ENCODE measurements at regions not wholly inside any gene's neighbourhood (a gene's known extent, or its start where the extent isn't known, plus 50 kb on each side); places are given as distances from the start of the nearest gene placed in this dataset.

- TF ChIP-seq CTCF (IDR thresholded peaks at IDR 0.05) (no peak), POLR2AphosphoS5 (IDR thresholded peaks at IDR 0.05) (no peak), POLR2A (IDR thresholded peaks at IDR 0.05) (no peak)
- H3K27ac ChIP-seq: no peak overlapping the region
- no peak for DNase-seq (ENCODE audit: low spot score)
- no peaks in the 10 kb centered on the region for H3K36me3 ChIP-seq
- intact Hi-C loops (cut with DNase I): no loop called here
- no peaks in the 10 kb centered on the region for H3K27me3 ChIP-seq (replicated peaks; ENCODE audit: insufficient read depth)
- no peaks in the 10 kb centered on the region for H3K9me3 ChIP-seq
- no peaks in the 10 kb centered on the region for H3K4me1 ChIP-seq (replicated peaks)
- H3K4me3 ChIP-seq: no peak overlapping the region
Observed at GRCh38 chr18:31213641-31214040, 51.0 kb upstream of the DSC1 start.

DNA sequence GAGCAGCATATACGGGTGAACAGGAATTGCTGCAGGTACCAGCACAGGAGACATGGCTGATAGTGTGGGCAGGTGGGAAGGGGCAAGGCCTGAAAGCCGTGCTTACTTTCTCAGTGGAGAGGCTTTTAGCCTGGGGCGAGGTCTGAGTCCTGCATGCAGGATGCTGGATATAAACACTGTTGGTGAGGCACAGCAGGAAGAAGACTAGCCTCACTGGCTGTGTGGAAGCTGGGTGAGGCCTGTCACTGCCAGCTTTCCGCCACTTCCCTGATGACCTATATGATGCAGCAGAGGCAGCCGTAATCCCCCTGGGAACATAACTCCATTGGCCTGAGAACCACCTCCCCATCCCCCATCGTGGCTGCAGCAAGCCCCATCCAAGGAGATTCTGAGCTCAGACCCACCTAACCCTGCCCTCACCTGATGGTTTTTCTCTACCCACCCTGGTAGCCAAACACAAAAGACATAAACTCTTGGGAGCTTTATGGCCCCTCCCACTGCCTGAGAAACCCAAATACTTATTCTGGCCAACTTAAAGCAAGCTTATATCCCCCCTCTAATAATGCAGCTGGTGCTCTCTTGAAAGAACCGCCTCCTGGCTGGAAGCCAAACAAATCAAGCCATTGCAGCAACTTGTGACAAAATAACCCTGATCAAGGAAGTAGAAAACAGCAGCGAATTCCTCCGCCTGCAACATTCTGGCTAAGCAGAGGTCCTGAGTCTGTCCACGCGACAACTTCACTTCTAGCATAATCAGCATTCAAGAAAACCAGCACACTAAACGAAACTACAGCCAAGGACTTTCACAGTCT is 54.6 kb upstream of the DSC1 start:
- TF ChIP-seq POLR2AphosphoS5 (IDR thresholded peaks at IDR 0.05): no peak
- TF ChIP-seq POLR2A (IDR thresholded peaks at IDR 0.05): no peak
- TF ChIP-seq CTCF (IDR thresholded peaks at IDR 0.05): no peak
- H3K27me3 ChIP-seq (replicated peaks; ENCODE audit: insufficient read depth): no peaks in the 10 kb centered on the region
- no peaks in the 10 kb centered on the region for H3K4me1 ChIP-seq (replicated peaks)
- WGBS: 79% methylated on average over 12 of the region's 12 CpGs
- intact Hi-C loops (cut with DNase I): no loop called here
- no peaks in the 10 kb centered on the region for H3K36me3 ChIP-seq
- H3K27ac ChIP-seq: no peak overlapping the region
- H3K9me3 ChIP-seq: no peaks in the 10 kb centered on the region
- no peak for DNase-seq (ENCODE audit: low spot score)
- no peak overlapping the region for H3K4me3 ChIP-seq

DNA sequence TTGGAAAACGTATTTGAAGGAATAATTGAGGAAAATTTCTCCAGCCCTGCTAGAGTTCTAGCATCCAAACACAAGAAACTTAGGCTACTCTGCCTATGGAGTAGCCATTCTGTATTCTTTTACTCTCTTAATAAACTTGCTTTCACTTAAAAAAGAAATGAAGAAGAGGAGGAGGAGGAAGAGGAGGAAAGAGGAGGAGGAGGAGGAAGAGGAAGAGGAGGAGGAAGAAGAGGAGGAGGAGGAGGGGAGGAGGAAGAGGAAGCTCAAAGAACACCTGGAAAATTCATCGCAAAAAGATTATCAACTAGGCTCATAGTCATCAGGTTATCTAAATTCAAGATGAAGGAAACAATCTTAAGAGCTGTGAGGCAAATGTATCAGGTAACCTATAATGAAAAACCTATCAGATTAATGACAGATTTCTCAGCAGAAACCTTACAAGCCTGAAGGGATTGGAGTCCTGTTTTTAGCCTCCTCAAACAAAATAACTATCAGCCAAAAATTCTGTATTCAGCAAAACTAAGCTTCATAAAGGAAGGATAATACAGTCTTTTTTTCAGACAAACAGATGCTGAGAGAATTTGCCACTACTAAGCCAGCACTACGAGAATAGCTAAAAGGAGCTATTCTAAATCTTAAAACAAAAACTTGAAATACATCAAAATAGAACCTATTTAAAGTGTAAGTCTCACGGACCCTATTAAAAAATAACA is 56.2 kb upstream of the DSC1 start:
- Histone ChIP-seq H3K27me3 (replicated peaks; ENCODE audit: insufficient read depth) (no peaks in the 10 kb centered on the region), H3K27ac (no peak overlapping the region), H3K9me3 (no peaks in the 10 kb centered on the region), H3K4me3 (no peak overlapping the region), H3K36me3 (no peaks in the 10 kb centered on the region), H3K4me1 (replicated peaks) (no peaks in the 10 kb centered on the region)
- TF ChIP-seq POLR2A (IDR thresholded peaks at IDR 0.05): no peak
- TF ChIP-seq CTCF (IDR thresholded peaks at IDR 0.05): no peak
- no peak for TF ChIP-seq POLR2AphosphoS5 (IDR thresholded peaks at IDR 0.05)
- WGBS: 89% methylated on average over 4 of the region's 4 CpGs
- intact Hi-C loops (cut with DNase I): no loop called here
- DNase-seq (ENCODE audit: low spot score): no peak

DNA sequence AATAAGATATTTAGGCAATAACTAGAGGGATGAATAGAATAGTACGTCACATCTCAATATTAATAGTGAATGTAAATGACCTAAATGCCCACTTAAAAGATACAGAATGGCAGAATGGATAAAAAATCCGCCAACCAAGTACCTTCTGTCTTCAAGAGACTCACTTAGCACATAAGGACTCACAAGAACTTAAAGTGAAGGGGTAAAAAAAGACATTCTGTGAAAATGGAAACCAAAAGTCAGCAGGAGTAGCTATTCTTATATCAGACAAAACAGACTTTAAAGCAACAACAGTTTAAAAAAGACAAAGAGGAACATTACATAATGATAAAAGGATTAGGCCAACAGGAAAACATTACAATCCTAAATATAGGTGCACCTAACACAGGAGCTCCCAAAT is 56.7 kb upstream of the DSC1 start:
- no peak for DNase-seq (ENCODE audit: low spot score)
- H3K27ac ChIP-seq: no peak overlapping the region
- no peaks in the 10 kb centered on the region for H3K27me3 ChIP-seq (replicated peaks; ENCODE audit: insufficient read depth)
- intact Hi-C loops (cut with DNase I): no loop called here
- H3K4me3 ChIP-seq: no peak overlapping the region
- no peak for TF ChIP-seq POLR2A (IDR thresholded peaks at IDR 0.05)
- no peak for TF ChIP-seq CTCF (IDR thresholded peaks at IDR 0.05)
- WGBS: 93% methylated on average over 2 of the region's 2 CpGs
- H3K9me3 ChIP-seq: no peaks in the 10 kb centered on the region
- no peaks in the 10 kb centered on the region for H3K36me3 ChIP-seq
- H3K4me1 ChIP-seq (replicated peaks): no peaks in the 10 kb centered on the region

DNA sequence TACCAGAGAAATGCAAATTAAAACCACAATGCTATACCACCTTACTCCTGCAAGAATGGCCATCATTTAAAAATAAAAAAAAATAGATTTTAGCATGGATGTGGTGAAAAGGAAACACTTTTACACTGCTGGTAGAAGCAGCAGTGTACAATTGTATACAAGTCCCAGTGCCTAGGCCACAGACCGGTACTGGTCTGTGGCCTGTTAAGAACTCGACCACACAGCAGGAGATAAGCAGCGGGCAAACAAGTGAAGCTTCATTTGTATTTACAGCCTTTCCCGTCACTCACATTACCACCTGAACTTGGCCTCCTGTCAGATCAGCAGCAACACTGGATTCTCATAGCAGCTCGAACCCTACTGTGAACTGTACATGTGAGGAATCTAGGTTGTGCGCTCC is 60.7 kb upstream of the DSC1 start:
- Histone ChIP-seq H3K36me3 (no peaks in the 10 kb centered on the region), H3K27me3 (replicated peaks; ENCODE audit: insufficient read depth) (no peaks in the 10 kb centered on the region), H3K9me3 (no peaks in the 10 kb centered on the region), H3K27ac (no peak overlapping the region), H3K4me1 (replicated peaks) (no peaks in the 10 kb centered on the region), H3K4me3 (no peak overlapping the region)
- no peak for DNase-seq (ENCODE audit: low spot score)
- TF ChIP-seq POLR2A (IDR thresholded peaks at IDR 0.05) (no peak), POLR2AphosphoS5 (IDR thresholded peaks at IDR 0.05) (no peak), CTCF (IDR thresholded peaks at IDR 0.05) (no peak)
- intact Hi-C loops (cut with DNase I): no loop called here
- 79% methylated on average over 6 of the region's 6 CpGs for WGBS

Data from prostate gland (tissue), 2 donors.